ENCODE measurements at regions not wholly inside any gene's neighbourhood (a gene's known extent, or its start where the extent isn't known, plus 50 kb on each side); places are given as distances from the start of the nearest gene placed in this dataset.
"Not testable (repeated sequence)": the region's sequence is repeated elsewhere in the genome, so short reads cannot be mapped to it uniquely, and the experiment has no call there.

- TF ChIP-seq, protein P1, sequence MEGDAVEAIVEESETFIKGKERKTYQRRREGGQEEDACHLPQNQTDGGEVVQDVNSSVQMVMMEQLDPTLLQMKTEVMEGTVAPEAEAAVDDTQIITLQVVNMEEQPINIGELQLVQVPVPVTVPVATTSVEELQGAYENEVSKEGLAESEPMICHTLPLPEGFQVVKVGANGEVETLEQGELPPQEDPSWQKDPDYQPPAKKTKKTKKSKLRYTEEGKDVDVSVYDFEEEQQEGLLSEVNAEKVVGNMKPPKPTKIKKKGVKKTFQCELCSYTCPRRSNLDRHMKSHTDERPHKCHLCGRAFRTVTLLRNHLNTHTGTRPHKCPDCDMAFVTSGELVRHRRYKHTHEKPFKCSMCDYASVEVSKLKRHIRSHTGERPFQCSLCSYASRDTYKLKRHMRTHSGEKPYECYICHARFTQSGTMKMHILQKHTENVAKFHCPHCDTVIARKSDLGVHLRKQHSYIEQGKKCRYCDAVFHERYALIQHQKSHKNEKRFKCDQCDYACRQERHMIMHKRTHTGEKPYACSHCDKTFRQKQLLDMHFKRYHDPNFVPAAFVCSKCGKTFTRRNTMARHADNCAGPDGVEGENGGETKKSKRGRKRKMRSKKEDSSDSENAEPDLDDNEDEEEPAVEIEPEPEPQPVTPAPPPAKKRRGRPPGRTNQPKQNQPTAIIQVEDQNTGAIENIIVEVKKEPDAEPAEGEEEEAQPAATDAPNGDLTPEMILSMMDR (IDR thresholded peaks at IDR 0.05) = no peak
- no peak for DNase-seq (ENCODE audit: low spot score in 2 of 2)
- intact Hi-C loops (cut with DNase I; ENCODE audit: low total_unique reads) = no loop called here
Observed at GRCh38 chr1:213418268-213419071, 367.4 kb downstream of the RPS6KC1 start.

DNA sequence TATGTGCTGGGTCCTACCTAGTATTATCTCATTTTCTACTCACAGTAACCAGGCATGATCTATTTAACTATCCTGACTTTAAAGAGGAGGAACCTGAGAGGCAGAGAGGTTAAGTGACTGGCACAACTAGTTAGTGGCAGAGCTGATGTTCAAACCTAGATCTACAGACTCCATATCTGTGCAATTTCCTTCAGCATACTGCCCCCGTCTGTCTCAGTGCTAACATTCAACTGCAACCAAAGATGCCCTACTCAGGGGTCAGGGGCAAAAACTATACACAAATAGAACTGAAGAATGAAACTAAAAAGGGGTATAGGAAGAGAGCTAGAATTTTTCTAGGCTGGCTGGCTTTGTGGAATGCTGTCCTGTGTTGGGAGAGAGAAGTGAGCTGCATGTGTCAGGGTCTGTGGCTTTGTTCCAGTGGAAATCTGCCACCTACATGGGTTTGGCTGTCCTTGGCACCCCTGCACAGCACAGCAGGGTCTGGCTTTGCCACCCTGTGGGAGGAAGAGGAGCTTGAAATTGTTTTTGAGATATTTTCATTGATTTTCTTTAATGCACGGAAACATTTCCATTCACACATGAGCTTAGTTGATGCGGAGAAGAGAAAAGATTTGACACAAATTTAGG lies 368.5 kb downstream of the RPS6KC1 start:
- H3K9me3 ChIP-seq = no peaks in the 10 kb centered on the region
- no peaks in the 10 kb centered on the region for H3K4me1 ChIP-seq
- TF ChIP-seq, protein P1 (IDR thresholded peaks at IDR 0.05) = no peak
- TF ChIP-seq POLR2A (IDR thresholded peaks at IDR 0.05) (no peak), POLR2AphosphoS5 (IDR thresholded peaks at IDR 0.05) (no peak)
- no peaks in the 10 kb centered on the region for H3K27me3 ChIP-seq
- H3K4me3 ChIP-seq = no peak overlapping the region
- H3K36me3 ChIP-seq = no peaks in the 10 kb centered on the region
- H3K27ac ChIP-seq = no peak overlapping the region
- intact Hi-C loops (cut with DNase I; ENCODE audit: low total_unique reads) = no loop called here
- DNase-seq (ENCODE audit: low spot score in 2 of 2) = no peak

More at GRCh38 chr1:213418268-213419071, 367.4 kb downstream of the RPS6KC1 start:
- Histone ChIP-seq H3K4me1 (no peaks in the 10 kb centered on the region), H3K4me3 (no peak overlapping the region), H3K27ac (no peak overlapping the region), H3K9me3 (no peaks in the 10 kb centered on the region), H3K36me3 (no peaks in the 10 kb centered on the region), H3K27me3 (no peaks in the 10 kb centered on the region)

- H3K27me3 ChIP-seq; intact Hi-C loops (cut with DNase I; ENCODE audit: low total_unique reads); H3K9me3 ChIP-seq; H3K4me3 ChIP-seq; H3K36me3 ChIP-seq; H3K4me1 ChIP-seq; DNase-seq (ENCODE audit: low spot score in 2 of 2); H3K27ac ChIP-seq: not testable (repeated sequence)
Observed at GRCh38 chr1:213421178-213421577, 370.1 kb downstream of the RPS6KC1 start.

- H3K4me3 ChIP-seq = no peak overlapping the region
- H3K36me3 ChIP-seq = no peaks in the 10 kb centered on the region
- intact Hi-C loops (cut with DNase I; ENCODE audit: low total_unique reads) = no loop called here
- no peaks in the 10 kb centered on the region for H3K4me1 ChIP-seq
- H3K9me3 ChIP-seq = no peaks in the 10 kb centered on the region
- TF ChIP-seq POLR2A (IDR thresholded peaks at IDR 0.05) = no peak
- TF ChIP-seq, protein P1 (IDR thresholded peaks at IDR 0.05) = no peak
- no peak for TF ChIP-seq POLR2AphosphoS5 (IDR thresholded peaks at IDR 0.05)
- no peak overlapping the region for H3K27ac ChIP-seq
- H3K27me3 ChIP-seq = no peaks in the 10 kb centered on the region
- DNase-seq (ENCODE audit: low spot score in 2 of 2) = no peak
Observed at GRCh38 chr1:213423041-213423440, 372.0 kb downstream of the RPS6KC1 start.

DNA sequence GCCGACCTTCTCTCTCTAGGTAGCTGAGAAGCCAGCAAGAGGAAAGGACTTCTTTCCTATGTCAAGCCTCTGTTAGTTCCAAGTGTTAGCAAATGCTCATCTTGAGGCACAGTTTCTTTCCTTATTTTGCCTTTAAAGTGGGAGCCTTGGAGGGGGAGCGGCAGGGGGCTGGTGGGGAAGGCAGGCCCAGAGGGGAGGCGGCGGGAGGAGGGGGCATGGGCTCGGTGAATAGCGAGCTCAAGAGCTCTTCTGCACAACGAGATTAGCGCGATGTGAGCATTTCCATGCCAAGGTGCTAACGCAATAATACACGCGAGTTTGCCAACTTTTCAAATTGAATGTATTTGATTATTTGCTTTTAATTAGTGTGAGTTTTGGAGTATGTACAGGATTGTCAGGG lies 372.6 kb downstream of the RPS6KC1 start:
- TF ChIP-seq, protein P1 (IDR thresholded peaks at IDR 0.05) = no peak
- TF ChIP-seq POLR2AphosphoS5 (IDR thresholded peaks at IDR 0.05) (no peak), POLR2A (IDR thresholded peaks at IDR 0.05) (no peak)
- DNase-seq (ENCODE audit: low spot score in 2 of 2) = no peak
- no peaks in the 10 kb centered on the region for H3K4me1 ChIP-seq
- no peak overlapping the region for H3K4me3 ChIP-seq
- no peaks in the 10 kb centered on the region for H3K9me3 ChIP-seq
- intact Hi-C loops (cut with DNase I; ENCODE audit: low total_unique reads) = no loop called here
- H3K36me3 ChIP-seq = no peaks in the 10 kb centered on the region
- no peaks in the 10 kb centered on the region for H3K27me3 ChIP-seq
- no peak overlapping the region for H3K27ac ChIP-seq
